ENCODE measurements at regions not wholly inside any gene's neighbourhood (a gene's known extent, or its start where the extent isn't known, plus 50 kb on each side); places are given as distances from the start of the nearest gene placed in this dataset.

DNA sequence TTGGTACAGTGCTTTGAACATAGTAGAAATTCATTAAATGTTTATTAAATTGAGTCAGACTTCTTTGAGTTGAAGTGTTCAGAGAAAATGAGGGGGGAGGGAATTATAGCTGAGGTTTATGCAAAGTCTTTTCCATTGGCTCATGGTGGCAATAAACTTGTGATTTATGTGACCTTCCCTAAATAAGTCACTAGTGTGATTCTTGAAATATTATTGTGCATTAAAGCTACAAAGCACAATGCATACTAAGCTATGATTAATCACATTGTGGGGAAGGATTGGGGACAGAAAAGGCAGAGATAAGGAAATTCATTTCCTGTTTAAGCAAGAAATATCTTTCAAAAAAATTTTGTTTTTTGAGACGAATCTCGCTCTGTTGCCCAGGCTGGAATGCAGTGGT lies 877.5 kb downstream of the TFAP2A start:
- Mint-ChIP-seq H3K27me3 (ENCODE audit: insufficient read depth) (no peaks in the 10 kb centered on the region), H3K4me3 (peak overlapping the region; percentile 19; the same call in 1 of the 2 replicates), H3K4me1 (ENCODE audit: low read depth) (peaks cover 79% of the 10 kb centered on the region), H3K9me3 (no peaks in the 10 kb centered on the region), H3K27ac (peak overlapping the region; percentile 67), H3K36me3 (ENCODE audit: low read depth) (no peaks in the 10 kb centered on the region)
- DNase-seq, result peak; percentile 90
- TF ChIP-seq, protein P1, sequence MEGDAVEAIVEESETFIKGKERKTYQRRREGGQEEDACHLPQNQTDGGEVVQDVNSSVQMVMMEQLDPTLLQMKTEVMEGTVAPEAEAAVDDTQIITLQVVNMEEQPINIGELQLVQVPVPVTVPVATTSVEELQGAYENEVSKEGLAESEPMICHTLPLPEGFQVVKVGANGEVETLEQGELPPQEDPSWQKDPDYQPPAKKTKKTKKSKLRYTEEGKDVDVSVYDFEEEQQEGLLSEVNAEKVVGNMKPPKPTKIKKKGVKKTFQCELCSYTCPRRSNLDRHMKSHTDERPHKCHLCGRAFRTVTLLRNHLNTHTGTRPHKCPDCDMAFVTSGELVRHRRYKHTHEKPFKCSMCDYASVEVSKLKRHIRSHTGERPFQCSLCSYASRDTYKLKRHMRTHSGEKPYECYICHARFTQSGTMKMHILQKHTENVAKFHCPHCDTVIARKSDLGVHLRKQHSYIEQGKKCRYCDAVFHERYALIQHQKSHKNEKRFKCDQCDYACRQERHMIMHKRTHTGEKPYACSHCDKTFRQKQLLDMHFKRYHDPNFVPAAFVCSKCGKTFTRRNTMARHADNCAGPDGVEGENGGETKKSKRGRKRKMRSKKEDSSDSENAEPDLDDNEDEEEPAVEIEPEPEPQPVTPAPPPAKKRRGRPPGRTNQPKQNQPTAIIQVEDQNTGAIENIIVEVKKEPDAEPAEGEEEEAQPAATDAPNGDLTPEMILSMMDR (IDR thresholded peaks at IDR 0.05), result no peak

DNA sequence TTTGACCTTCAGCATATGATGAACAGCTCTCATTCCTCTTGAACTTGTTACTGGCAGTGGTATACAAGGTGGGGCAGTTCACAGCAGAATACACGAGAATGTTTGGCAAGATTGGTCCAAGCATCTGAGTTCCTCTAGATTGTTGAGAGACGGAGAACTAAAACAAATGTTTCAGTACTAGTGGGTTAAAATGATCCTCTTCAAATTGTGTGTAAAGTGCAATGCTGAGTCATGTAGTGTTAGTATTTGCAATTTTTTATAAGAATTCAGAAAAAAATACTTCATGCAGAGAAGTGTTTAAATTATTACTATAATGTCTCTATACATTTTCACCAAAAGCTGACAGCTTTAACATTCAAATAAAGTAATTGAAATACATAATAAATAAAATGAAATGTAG lies 879.8 kb downstream of the TFAP2A start:
- peak overlapping the region; percentile 18; the same call in 1 of the 2 replicates for H3K27ac Mint-ChIP-seq
- H3K4me1 Mint-ChIP-seq (ENCODE audit: low read depth), result peaks cover 75% of the 10 kb centered on the region
- no peak for DNase-seq
- H3K9me3 Mint-ChIP-seq, result peaks cover 4% of the 10 kb centered on the region; the same call in 1 of the 2 replicates
- no peaks in the 10 kb centered on the region; the same call in 1 of the 2 replicates for H3K36me3 Mint-ChIP-seq (ENCODE audit: low read depth)
- H3K4me3 Mint-ChIP-seq, result no peak overlapping the region
- no peaks in the 10 kb centered on the region for H3K27me3 Mint-ChIP-seq (ENCODE audit: insufficient read depth)
- TF ChIP-seq, protein P1 (IDR thresholded peaks at IDR 0.05), result no peak

DNA sequence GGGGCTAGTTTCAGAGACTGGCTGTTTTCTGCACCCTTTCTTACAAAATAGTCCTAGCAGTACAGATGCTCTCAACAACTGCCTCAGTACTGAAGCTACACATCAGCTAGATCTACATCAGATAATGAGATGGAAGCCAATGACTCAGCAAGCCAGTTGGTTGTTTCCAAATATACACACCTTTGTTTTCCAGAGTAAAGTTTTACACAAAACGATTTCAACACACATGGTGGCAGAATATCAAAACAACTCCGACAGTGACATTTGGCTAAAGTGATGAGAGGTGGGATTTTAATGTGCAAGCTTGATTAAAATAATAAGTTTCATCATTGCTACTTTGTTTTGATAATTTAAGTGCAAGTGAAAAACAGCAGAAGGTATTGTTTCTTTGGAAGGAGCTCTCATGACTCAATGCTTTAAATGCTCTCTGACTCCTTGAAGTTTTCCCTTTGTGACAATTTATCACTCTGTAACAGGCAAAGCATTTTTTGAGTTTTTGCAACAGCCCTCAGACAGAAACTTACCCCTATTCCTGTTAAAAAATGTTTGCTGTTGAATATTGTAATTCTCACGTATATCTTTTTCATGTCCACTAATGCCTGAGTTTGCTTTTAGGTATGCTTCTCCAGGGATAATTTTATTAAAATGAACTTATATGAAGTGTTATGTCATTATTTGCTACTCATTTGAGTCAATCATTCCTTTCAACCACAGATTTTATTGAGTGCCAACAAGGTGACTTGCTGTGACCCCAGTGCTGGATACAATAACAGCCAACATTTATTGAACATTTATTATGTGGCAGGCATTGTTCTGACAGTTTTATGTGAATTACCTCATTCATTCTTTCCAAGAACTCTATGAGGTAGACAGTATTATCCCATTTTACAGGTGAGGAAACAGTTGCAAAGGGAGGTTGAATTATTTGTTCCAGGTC lies 882.0 kb downstream of the TFAP2A start:
- peak overlapping the region; percentile 49 for H3K27ac Mint-ChIP-seq
- no peaks in the 10 kb centered on the region; the same call in 1 of the 2 replicates for H3K36me3 Mint-ChIP-seq (ENCODE audit: low read depth)
- peaks cover 4% of the 10 kb centered on the region; the same call in 1 of the 2 replicates for H3K9me3 Mint-ChIP-seq
- H3K27me3 Mint-ChIP-seq (ENCODE audit: insufficient read depth), result no peaks in the 10 kb centered on the region
- peak overlapping the region; percentile 15; the same call in 1 of the 2 replicates for H3K4me3 Mint-ChIP-seq
- H3K4me1 Mint-ChIP-seq (ENCODE audit: low read depth), result peaks cover 53% of the 10 kb centered on the region
- TF ChIP-seq, protein P1 (IDR thresholded peaks at IDR 0.05), result no peak
- peak; percentile 53 for DNase-seq

DNA sequence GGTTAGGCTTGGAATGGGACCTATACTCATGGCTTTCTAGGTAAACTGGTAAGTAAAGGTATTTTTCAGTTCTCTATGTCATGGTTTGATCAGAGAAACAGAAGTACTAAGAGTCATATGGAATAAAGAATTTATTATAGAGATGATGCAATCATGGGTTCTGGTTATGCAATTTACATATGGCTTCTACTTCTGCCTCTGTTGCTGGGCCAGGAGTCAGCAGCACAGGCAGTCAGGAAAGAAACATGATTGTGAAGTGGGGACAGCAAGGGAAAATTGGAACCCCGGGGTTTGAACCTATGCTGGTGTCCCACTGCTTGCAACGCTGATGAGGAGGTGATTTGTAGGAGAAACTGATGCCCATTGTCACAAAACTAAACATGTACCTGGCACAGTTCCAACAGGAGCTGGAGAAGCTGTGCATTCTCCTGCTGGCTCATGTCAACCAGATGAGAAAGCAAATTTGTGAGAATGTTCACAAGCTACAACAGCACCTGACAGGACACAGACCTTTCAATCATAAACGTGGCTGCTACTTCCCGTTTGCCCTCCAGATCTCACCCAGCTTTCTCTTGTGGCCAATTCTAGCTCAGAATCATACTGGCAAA lies 887.1 kb downstream of the TFAP2A start:
- Mint-ChIP-seq H3K4me3 (no peak overlapping the region), H3K27me3 (ENCODE audit: insufficient read depth) (no peaks in the 10 kb centered on the region), H3K4me1 (ENCODE audit: low read depth) (peaks cover 31% of the 10 kb centered on the region), H3K27ac (no peak overlapping the region), H3K36me3 (ENCODE audit: low read depth) (peaks cover 5% of the 10 kb centered on the region; the same call in 1 of the 2 replicates), H3K9me3 (peaks cover 4% of the 10 kb centered on the region; the same call in 1 of the 2 replicates)
- TF ChIP-seq, protein P1 (IDR thresholded peaks at IDR 0.05), result no peak
- DNase-seq, result no peak

DNA sequence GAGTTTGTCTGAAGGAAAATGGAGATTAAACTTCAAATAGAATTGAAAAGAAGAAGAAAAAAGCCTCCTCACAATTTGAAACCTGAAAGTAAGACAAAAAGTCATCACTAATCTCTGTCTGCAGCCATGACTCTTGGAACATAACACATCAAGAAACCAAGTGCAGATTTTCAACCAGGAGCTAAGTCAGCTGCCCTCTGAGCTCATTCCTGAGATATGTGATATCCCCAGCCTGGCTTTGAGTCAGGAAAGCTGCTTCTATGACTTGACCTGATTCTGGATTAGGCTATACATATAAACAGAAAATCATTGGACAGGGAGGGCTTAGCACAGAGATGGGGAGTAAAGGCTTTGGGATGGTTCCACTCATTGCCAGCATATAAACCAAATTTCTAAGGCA lies 891.4 kb downstream of the TFAP2A start:
- H3K36me3 Mint-ChIP-seq (ENCODE audit: low read depth), result peaks cover 10% of the 10 kb centered on the region; the same call in 1 of the 2 replicates
- TF ChIP-seq, protein P1 (IDR thresholded peaks at IDR 0.05), result no peak

More for the DNA sequence above, 891.4 kb downstream of the TFAP2A start:
- H3K4me1 Mint-ChIP-seq (ENCODE audit: low read depth), result peaks cover 59% of the 10 kb centered on the region
- no peaks in the 10 kb centered on the region for H3K9me3 Mint-ChIP-seq
- no peaks in the 10 kb centered on the region for H3K27me3 Mint-ChIP-seq (ENCODE audit: insufficient read depth)
- peak; percentile 89 for DNase-seq
- H3K27ac Mint-ChIP-seq, result peak overlapping the region; percentile 79
- peak overlapping the region; percentile 1; the same call in 1 of the 2 replicates for H3K4me3 Mint-ChIP-seq

All from HFFc6 (cell line).